22Rv1 (cell line): ENCODE measurements at regions not wholly inside any gene's neighbourhood (a gene's known extent, or its start where the extent isn't known, plus 50 kb on each side); places are given as distances from the start of the nearest gene placed in this dataset.

Experiments
- H3K27ac ChIP-seq: fragments of 450-650 bp; 2 replicates; pipeline ENCODE4 v1.5.1; 2017
- CTCF ChIP-seq: fragments of 450-650 bp; IDR thresholded peaks from 2 replicates; pipeline ENCODE4 v1.5.1; 2017; ENCODE audit warnings: mild to moderate bottlenecking
- ZFX ChIP-seq: fragments of 450-650 bp; IDR thresholded peaks from 2 replicates; pipeline ENCODE4 v1.6.1; 2017; ENCODE audit warnings: antibody characterized with exemption, borderline replicate concordance

GRCh38 chr5:174221436-174221835, 175.9 kb downstream of the NSG2 start:
- TF ChIP-seq ZFX (no peak), CTCF (no peak)
- no peak overlapping the region for H3K27ac ChIP-seq

- TF ChIP-seq CTCF (no peak), ZFX (no peak)
- no peak overlapping the region for H3K27ac ChIP-seq
Observed at GRCh38 chr5:174221946-174222345, 176.4 kb downstream of the NSG2 start.

GRCh38 chr5:174222891-174223290, 177.4 kb downstream of the NSG2 start:
- TF ChIP-seq CTCF = no peak
- TF ChIP-seq ZFX = no peak
- H3K27ac ChIP-seq = no peak overlapping the region

- H3K27ac ChIP-seq = no peak overlapping the region
- no peak for TF ChIP-seq CTCF
- TF ChIP-seq ZFX = no peak
Observed at GRCh38 chr5:174223355-174223754, 177.8 kb downstream of the NSG2 start.

GRCh38 chr5:174229068-174229467, 183.6 kb downstream of the NSG2 start:
- H3K27ac ChIP-seq = no peak overlapping the region
- TF ChIP-seq CTCF = no peak
- TF ChIP-seq ZFX = no peak

GRCh38 chr5:174229514-174230370, 184.2 kb downstream of the NSG2 start:
- TF ChIP-seq ZFX (no peak), CTCF (no peak)
- H3K27ac ChIP-seq = no peak overlapping the region

GRCh38 chr5:174231956-174232487, 186.5 kb downstream of the NSG2 start:
- TF ChIP-seq ZFX (no peak), CTCF (no peak)
- no peak overlapping the region for H3K27ac ChIP-seq
